NCI-H82 treated with DMSO at 0.1 percent for 48 hours (cell line): ENCODE measurements at regions not wholly inside any gene's neighbourhood (a gene's known extent, or its start where the extent isn't known, plus 50 kb on each side); places are given as distances from the start of the nearest gene placed in this dataset.

ENCODE experiments used
- DNase-seq: peaks from one replicate; lab custom pipeline; 2025; ENCODE audit not compliant: unreplicated experiment; lab: John Stamatoyannopoulos, UW

DNA sequence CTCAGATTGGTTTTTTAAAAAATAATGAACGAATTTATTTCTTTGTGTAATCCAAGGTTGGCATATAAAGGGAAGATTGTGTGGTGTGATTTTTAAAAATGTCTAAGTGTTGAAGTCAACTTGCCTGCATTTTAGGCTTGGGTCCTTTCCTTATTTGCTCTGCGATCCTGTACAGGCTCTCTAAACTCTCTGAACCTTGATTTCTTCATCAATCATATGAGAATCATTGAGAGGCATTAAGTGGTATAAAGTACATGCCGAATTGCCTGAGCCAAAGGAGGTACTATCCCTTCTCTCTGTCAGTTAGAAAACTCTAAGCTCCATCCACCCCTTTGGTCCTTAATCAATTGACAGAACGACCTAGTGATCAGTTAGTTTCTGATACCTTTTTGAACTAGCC is 440.4 kb upstream of the MEX3C start:
- DNase-seq = no peak

DNA sequence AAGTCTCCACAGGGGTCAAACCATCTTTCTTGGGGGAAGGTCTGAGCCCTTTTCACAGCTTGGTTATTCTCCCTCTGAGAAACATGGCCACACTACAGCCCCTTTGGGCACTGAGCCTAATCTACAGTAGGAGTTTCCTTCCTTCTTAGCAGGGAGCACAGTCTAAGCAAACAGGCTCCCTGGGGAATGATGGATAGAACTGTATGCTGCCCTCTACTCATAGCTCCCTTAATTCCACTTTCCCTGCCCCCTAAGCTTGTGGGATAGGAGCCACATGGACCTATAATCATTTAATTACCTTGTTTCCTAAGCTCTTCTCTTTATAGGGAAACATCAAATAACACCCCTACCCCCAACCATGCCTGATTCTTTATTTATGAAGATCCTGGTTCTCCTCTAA is 442.1 kb upstream of the MEX3C start:
- peak; percentile 96 for DNase-seq

DNA sequence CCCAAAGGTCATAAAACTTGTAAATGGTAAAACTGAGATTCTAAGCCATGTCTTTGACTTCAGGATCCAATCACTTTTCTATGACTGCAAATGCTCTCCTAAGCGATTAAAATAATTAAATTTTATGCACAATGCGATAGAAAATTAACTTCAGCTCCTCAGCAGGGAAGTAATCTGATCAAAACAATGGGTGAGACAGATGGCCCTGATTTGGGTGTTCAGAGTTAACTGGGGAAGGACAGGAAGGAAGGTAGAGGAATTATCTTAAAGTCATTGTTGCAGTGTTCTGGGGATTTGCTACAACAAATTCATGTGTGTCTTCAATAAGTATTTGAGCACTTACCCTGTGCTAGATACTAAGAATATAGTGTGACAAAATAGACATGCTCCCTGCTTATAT is 446.0 kb upstream of the MEX3C start:
- peak; percentile 84 for DNase-seq

DNA sequence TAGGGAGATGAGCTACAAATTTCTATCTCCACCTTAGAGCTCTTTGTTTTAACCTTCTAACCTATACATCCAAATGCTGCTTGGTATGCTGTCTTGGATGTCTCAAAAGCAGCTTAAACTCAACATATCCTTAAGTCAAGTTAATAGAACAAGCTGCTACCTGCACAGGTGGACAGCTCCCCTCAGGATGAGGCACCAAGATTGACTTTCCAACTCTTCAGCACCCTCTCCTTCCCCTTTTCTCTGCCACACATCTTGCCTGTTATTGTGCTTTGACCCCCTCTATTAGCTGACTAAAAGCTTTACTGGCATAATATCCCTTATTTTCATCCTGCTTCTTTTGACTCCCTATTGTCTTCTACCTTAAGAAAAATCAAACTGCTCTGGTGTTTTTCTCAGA is 448.1 kb upstream of the MEX3C start:
- no peak for DNase-seq

DNA sequence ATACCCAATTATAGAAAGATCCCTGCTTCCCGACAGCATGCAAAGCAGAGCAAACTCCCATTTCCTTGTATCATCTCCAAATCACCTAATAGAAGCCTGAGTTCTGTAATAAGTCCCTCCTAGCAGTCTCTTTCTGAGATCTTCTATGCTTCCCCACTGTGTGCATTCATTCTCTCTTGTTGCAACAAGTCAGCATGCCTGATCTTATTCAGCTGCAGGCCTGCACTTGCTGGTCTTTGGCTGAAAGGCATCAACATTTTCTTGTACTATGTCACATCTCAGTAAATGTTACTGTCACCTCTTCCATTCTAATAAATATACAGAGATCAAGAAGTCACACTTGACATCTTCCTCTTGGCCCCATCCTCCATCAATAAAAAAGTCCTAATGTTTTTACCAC is 449.9 kb upstream of the MEX3C start:
- no peak for DNase-seq

DNA sequence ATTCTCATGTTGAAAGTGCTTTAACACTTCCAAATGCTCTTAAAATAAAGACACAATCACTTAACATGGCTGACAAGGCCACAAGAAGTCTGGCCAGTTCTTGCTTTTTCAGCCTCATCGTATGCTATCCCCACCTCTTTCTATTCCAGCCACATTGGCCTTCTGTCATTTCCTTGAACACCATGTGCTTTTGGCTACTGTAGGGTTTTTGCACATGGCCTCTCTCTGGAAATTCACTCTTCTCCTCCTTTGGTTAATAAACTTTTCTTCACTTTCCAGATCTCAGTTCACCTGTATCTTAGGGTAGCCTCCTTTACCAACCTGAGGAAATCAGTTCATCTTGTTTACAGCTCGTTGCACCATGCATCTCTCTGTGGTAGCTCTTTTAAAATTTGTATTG is 450.5 kb upstream of the MEX3C start:
- no peak for DNase-seq

DNA sequence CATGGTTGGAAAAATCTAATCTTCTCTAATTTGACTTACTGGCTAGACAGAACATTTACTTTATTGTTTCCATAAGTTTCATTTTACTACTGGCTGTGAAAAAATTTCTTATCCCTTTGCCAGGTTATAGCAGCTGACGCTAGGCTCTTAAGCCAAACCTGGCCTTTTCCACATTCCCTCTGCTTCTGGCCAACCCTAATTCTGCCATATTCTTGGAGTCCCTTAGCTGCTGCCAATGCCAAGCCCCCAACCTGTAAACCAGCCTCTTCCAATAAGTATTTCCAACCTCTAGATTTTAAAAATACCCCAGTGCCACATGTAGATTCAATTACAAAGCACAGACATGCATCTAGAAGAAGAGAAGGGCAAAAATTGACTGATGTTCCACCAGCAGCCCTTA is 452.3 kb upstream of the MEX3C start:
- no peak for DNase-seq

DNA sequence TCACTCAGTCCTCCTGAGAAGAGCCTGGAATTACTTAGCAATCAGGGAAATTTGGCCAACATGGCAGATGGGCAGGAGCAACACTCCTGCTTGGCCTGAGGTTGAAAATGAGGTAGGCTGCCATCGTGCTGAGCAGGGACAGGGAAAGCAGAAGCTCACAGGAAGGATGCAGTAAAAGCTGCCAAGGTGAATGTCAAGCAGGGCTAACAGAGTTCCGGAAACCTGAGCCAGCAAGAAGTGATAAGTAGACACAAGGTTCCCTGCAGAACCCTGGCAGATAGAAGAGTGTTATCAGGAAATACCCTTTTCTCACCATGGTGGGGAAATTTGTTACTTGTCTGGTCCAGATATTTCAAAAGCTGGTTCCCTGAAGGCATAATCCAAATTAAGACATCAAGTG is 454.3 kb upstream of the MEX3C start:
- no peak for DNase-seq

DNA sequence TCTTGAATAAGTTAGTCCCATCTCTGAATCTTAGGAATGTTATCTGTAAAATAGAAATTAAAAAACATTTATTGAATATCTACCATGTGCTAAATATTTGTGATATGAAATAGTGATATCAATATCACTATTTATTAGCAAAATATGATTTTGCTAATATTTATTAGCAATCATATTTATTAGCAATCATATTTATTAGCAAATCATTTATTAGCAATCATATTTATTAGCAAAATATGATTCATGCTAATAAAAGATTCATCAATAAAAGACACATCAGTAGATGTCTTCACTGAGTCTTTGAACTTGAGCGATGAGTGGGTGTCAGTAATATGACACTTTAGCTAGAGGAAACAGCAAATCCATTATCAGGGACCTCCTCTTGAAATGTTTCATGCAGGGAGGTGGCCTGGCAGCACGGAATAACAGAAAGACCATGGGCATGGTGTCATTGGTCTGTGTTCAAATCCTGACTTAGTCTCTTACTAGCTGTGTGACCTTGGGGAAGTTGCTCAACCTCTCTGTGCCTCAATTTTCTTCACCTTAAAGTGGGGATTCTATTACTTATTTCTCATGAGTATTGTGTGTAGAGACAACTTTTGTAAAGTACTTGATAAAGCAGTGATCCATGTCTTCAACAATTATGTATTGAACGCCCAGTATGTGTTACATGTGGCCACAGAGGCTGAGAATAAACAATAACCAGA is 456.2 kb upstream of the MEX3C start:
- no peak for DNase-seq

DNA sequence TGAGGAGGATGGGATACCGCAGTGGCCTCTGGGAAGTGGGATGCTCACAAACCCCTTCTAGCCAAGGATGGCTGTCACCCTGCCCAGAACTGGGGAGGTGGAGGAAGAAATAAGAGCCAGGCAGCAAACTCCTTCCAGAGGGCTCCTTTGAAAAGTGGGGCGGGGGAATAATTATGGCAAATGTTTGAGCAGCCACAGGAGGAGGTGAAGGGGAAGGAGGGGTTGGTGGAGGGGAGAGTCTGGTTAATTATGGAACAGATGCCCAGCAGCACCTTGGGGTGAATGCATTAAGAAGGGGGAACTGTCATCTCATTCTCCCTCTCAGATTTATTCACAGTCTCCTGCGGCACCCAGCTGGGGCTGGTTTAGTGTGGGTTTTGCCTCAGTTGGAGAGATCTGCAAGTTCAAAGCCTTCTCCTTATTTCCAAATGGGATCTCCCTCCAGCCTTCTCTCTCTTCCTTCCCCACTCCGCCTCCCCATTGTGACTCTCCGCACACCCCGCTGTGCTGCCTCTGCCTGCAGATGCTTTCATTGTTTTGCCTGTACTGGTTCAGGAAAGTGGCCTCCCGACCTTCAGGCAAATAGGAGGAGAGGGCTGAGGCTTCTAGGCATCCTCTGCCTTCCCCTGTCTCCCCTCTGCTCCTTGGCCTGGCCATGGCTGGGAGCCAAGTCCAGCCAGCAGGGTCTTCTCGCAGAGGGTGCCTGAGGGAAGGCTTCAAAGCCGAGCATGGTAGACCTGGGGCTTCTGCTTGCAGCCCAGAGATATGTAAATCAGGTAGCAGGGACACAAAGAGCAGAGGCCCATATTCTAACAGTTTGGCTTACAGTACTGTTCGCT is 457.2 kb upstream of the MEX3C start:
- no peak for DNase-seq

DNA sequence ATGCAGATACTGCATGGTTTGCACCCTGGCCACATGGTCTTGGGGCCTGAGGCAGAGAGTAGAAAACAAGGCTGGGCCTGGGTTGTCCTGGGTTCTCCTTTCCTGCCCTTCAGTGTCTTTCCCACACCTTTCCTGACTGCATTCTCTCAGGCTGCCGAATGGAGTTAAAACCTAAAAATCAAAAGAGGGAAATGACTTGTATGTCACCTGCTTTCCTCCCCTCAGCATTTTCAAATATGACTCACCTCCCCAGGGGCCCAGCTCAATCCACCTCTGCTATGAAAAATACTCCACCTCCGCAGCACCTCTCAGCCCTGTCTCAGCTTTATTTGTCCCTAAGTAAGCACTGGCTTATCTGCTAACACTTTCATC is 457.8 kb upstream of the MEX3C start:
- no peak for DNase-seq

DNA sequence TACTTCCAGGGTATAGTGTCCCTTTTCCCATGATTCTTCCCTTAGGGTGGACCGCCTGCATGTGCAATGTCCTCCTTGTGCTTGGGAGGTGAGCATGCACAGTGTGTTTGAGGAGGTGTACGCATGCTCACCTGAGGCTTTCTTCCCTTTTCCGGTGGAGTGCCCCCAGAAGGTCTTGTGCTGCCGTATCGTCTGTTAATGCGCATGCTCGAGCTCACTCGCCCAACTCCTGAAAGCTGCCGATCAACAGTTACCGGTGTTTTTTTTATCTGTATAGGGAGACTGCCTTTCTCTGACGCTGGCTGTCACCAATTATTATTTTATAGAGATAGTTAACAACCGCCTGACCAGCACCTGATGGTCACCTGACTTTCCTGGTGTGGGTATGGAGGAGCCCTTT is 458.8 kb upstream of the MEX3C start:
- no peak for DNase-seq

DNA sequence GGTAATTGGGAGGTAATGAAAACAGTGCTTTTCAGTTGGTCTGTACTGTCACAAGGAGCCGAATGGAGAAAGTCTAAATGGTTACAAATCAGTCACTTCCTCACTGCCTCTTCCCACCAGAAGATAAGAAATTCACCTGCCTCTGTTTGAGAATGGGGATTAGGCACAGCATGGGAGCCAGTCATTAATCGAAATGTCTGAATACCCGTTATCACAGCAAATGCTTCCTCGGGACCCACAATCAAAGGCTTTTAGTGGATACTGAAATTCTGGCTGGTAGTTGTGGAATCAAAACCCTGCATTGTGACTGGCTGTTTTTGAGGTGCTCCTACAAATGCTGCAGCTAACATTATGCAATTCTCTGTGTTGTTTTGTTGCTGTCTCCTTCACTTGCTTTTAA is 461.0 kb upstream of the MEX3C start:
- no peak for DNase-seq

DNA sequence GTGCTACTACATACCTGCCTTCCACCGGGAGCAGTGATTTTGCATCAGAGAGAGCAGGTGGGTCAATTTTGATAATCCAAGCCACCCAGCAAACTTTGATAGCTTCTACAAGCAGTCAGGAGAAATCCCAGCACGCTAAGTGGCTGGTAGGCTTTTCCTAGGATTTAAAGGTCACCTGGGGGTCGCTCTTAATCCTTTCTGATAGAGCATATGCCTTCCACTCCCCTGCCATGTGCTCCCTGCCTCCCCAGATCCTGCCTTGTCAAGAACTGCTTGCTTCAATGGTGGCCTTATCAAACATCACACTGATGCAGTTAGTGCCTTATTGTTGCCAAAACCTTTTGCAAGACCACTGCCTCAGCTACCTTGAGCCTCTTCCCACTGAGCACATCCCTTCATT is 462.3 kb upstream of the MEX3C start:
- DNase-seq = peak; percentile 77

DNA sequence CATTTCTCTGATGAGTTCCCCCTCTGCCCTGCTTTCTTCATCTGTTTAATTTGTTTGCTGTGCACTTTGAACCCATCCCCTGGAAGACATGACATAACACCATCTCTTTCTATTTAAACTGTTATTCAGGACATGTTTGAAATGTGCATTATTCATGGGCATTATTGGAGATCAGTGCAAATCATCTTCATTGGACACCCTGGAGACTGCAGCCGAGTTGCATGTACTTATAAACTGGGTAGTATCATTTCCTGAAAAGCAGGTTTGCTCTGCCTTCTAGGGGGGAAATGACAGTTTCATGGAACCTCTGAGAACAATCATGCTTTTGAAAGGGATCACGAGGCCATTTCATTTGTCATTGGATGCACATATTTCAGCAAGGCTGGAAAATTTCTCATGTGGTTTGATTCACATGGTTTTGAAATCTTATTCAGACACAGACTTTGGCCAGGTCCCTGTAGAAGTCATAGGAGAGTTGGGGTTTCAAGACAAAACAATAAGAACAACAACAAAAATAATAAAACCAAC is 462.8 kb upstream of the MEX3C start:
- no peak for DNase-seq

DNA sequence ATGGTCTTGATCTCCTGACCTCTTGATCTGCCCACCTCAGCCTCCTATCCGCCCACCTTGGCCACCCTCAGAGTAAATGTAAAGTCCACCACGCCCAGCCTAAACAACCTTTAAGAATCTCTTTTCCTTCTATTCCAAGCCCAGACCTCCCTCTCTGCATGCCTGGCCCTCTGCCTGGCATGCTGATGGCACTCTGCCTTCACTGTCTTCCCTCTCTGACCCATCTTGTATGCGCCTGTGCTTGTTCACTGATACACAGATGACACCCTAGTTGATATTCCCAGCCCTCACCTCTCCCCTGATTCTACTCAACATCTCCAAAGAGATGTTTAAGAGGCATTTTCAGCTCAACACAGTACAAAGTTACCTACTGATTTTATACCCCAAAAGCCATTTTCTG is 466.8 kb upstream of the MEX3C start:
- DNase-seq = no peak

DNA sequence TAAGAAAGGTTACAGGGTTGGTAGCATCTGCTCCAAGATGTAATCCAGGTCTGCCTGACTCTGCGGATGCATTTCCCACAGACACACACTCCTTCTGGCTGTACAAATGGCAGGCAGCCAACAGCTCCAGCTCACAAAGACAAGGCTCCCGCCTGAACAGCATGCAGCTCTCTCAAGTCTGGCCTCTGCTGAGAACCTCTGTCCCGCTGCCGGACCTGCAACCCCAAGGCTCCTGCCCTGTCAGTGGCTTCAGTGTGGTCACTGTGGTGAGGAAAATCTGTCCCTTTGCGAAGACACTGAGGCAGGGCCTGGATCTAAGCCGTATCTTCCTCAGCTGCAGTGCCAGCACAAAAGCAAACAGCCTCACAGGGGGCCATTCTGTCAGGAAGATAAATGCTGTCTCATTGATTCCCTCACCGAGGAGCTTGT is 469.3 kb upstream of the MEX3C start:
- peak; percentile 64 for DNase-seq

DNA sequence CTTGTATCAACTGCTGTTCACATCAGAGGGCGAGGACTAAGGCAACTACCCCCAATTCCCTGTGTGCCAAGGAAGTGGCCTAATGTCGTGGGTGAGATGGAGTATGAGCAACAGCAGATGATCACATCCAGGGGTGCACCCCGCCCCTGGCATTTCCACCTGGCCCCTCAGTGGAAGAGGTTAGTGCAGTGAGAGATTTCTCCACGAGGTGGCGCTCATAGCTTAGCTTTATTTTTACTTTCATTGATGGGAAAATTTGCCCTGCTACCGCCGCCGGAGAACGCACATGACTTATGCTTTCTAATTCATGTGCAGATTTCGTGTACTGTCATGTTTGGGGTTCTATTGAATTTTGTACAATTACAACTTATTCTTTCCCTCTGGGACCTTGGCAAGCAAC is 470.6 kb upstream of the MEX3C start:
- DNase-seq = peak; percentile 33

DNA sequence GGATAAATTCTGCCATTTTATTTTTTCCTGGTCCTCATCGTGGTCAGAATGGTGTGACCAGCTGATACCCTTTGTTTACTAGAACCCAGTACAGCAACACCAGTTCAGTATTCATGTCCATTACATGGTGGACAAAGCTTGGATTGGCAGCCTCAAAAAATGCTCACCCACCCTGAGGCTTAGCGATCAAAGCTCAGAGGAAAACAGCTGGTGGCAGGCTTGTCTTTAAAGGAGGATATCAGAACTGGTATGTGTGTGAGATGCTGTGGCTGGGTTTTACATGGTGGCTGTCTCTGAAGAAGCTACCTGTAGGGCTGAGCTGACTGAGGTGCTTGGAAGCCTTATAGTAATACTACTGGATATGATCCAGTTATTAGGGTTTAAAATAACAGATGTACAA is 471.1 kb upstream of the MEX3C start:
- peak; percentile 62 for DNase-seq

DNA sequence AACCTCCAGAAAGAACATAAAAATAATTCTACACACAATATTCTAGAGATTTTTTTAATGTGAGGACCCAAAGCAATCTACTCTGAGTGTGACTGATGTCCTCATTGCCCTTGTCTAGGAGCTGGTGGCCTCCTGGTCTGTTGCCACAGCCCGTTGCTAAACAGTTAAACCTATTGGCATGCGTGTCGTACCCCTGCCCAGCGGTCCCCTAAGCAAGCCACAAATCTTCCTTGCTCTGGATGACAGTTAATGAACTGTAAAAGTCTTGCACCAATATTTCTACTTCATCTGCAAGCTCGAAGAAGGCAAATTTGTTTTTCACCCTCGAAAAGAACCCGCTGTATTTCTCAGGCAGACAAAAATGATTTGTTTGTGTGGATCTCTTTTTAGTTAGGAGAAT is 489.1 kb upstream of the MEX3C start:
- DNase-seq = no peak

DNA sequence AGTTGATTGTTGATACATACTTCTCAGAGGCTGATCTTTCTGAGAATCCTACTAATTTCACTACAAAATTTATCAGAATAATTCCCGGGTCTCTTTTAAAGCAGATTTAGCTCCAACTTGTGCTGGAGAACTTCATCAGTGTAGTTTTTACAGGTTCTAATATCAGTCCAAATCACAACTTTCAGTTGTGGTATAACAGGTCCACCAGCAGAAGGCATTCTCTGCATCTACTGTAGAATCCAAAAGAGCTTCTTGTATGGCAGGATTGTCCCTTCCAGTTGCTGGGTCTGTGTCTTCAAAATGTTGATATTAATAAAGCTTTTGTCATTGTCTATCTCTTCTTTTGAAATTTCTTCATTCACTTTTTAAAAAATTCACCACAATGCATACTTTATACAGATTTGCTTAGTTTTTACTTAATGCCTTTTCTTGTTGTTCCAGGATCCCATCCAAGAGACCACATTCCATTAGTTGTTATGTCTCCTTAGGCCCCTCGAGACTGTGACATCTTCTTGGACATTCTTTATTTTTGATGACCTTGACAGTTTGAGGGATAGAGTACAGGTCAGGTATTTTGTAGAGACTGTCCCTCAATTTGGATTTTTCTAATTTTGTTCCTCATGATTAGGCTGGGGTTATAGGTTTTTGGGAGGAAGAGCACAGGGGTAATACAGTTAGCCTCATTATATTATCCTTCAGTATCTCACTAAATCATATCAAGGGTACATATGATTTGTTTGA is 490.5 kb upstream of the MEX3C start:
- DNase-seq = no peak

DNA sequence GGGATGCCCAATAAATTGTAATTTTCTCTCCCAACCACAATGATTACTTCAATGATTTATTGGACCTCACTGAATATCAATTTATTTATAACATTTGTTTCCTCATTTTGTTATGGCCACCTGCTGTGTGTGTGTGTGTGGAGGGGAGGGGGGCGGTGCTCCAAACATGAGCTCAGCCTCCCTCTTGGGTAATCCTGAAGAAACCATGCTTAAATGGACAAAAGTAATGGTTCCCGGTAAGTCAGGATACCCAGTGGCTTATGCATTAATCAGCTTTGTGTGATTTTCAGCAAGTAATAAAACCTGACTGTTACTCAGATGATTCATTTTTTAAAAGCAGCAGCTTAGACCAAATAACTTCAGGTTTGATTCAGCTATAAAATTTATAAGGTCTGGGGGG is 495.1 kb upstream of the MEX3C start:
- no peak for DNase-seq
